ENCODE measurements at regions not wholly inside any gene's neighbourhood (a gene's known extent, or its start where the extent isn't known, plus 50 kb on each side); places are given as distances from the start of the nearest gene placed in this dataset.
A peak's percentile ranks its signal among the peaks of the same experiment; 100 is the strongest.

DNA sequence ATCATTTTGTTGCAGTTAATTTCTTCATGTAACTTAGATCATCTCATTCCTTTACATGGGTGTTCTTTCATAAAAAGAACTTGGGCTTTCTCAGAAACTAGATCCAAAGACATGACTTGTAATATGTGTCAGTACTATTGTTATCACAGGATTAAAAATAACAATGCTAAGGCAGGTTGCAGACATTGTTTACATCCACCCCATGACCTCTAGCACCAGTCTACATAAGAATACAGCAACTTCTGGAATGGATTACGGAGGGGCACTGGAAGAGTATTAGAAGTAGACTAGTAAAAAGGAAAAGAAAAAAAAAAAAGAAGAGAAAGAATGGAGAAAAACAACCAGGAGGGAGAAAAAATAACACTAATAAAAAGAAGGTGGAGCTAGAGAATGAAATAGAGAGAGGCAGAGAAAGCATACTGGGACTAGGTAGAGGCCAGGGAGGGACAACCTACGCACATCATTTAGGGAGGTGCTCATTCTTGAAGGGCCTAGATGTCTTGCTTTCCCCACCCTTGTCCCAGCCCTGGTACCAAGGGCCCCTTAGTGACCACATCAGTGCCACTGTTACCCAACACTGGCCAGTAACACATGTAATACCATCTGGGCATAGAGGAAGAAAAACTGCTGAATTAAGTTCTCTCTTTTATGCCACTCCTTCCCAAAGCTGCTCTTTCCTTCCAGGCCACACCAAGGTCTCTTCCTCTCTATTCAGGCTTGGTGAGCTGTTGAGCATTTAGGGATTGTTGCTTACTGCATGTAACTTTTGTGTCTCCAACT is 70.6 kb upstream of the KLF7 start:
- DNase-seq: no peak

GRCh38 chr2:207238831-207239701 is 73.3 kb upstream of the KLF7 start:
- DNase-seq: no peak

GRCh38 chr2:207239754-207240494 is 74.2 kb upstream of the KLF7 start:
- DNase-seq: no peak

- no peak for DNase-seq
Measured at GRCh38 chr2:207240649-207241048, 74.9 kb upstream of the KLF7 start.

- DNase-seq: no peak
Measured at GRCh38 chr2:207241198-207241597, 75.5 kb upstream of the KLF7 start.

GRCh38 chr2:207243601-207244000 is 77.9 kb upstream of the KLF7 start:
- DNase-seq: no peak

DNA sequence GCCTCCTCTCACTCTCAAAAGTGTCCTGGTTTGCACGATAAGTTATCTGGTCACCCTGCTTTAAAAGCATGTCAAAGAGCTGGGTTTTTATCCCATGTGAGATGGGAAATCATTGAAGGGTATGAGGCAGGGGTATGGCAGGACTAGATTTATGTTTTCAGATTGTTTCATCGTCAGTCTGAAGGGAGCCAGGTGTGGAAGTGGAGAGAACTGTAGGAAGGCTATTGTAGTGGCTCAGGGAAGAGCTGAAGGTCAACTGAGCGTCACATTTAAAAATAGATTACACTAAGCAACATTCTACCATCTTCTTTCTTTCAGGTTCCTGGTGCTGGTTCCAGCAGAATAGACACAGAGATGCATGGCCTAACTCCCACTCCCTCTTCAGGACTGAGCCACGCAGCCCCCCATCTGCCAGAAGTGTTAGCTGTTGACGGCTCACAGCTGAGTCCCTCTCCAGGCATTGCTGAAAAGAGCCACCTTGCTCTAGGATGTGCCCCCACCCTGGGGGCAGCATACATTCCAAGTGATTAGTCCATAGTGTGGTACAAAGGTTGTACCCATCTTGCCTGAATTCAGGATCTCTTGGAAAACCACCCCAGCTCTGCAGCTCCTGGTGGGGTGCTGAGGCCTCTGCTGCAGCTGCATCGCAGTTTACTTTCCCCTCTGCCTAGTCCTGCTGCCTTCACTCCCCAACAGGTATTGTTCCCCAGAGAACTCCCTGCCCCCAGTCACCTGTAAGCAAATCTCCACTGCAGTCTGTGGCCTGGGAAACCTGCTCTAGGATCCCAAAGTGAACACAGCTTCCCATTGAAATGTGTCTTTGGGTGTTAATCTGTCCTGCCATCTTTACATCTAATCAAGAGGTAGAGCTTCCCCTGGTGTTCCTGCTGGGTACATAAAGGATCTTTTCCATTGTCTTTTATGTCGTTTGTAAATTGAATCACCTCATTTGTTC is 79.5 kb upstream of the KLF7 start:
- DNase-seq: no peak

DNA sequence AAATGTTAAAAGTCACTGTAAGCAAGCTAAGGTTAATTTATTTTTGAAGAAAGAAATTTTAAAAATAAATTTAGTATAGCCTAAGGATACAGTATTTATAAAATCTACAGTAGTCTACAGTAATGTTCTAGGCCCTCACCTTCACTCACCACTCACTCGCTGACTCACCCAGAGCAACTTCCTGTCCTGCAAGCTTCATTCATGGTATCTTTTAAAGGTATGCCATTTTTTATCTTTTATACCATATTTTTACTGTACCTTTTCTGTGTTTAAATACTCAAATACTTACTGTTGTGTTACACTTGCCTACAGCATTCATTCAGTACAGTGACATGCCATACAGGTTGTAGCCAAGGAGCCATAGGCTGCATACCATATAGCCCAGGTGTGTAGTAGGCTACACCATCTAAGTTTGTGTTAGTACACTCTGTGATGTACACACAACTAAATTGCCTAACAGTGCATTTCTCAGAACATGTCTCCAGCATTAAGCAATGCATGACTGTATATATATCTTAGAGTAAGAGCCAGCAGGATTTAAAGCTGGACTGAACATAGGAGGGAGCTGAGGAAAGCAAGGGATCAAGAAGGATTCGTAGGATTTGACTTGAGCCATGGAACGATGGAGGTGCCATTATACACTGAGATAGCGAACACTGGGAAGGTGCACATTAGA is 83.1 kb upstream of the KLF7 start:
- no peak for DNase-seq

DNA sequence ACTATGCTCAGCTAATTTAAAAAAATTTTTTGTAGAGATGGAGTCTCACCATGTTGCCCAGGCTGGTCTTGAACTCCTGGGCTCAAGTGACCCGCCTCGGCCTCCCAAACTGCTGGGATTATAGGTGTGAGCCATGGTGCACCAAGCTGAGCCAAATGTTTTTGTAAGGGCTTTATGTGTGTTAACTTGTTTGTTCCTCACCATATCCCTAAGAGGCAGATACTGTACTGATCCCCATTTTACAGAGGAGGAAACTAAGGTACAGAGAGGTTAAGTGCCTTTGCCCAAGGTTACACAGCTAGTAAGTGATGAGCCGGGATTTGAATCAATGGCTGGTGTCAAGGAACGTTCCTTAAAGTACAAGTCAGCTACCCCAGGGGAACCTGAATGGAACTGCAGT is 85.3 kb upstream of the KLF7 start:
- no peak for DNase-seq

GRCh38 chr2:207251573-207252192 is 85.9 kb upstream of the KLF7 start:
- DNase-seq: no peak

DNA sequence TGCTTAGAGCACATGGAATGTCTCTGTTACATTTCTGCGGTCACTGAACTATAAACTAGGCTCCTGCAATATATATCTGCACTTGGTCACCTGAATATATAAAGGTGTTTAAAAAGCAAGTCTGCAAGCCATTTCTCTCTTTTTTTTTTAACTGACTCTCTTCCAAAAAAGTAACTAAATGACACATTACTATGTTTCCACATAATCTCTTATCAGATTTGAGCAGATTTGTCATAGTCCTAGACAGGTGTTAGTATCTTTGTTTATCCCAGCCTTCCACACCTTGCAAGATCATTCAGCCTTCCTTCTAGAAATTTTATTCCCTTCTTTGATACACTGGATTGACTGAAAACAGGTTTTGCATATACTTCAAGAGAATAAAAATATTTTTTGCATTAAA is 86.7 kb upstream of the KLF7 start:
- no peak for DNase-seq

DNA sequence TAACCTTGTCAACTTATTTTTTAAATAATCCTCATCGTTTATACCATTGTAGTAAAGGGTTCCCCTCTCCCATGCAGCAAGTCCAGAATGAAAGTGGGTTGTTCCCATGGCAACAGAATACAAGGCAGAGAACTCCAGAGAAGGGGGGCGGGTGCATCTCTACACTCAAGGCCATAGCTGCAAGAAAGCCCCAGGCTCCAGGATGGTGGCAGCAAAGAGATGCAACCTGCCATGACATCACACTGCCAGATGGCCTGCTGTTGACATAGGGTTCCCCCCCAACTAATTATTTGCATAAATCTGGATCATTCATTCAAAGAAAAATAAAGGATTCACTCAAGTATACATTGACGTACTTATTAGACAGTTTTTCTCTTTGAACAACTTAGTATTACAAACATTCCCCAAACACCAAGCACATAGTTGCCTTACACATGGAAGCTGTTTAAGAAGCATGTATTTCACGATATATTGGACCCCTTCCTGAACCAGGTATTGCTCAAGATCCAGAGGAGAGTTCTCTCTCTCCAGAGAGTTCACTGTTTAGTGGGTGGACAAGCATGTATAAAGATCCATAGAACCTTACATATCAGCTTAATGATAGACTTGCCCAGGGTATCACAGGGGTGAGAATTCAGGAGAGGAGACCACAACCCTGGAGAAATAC is 87.4 kb upstream of the KLF7 start:
- DNase-seq: peak; percentile 86

- DNase-seq: no peak
Measured at GRCh38 chr2:207253666-207254345, 88.1 kb upstream of the KLF7 start.

- DNase-seq: no peak
Measured at GRCh38 chr2:207254591-207255464, 89.1 kb upstream of the KLF7 start.

DNA sequence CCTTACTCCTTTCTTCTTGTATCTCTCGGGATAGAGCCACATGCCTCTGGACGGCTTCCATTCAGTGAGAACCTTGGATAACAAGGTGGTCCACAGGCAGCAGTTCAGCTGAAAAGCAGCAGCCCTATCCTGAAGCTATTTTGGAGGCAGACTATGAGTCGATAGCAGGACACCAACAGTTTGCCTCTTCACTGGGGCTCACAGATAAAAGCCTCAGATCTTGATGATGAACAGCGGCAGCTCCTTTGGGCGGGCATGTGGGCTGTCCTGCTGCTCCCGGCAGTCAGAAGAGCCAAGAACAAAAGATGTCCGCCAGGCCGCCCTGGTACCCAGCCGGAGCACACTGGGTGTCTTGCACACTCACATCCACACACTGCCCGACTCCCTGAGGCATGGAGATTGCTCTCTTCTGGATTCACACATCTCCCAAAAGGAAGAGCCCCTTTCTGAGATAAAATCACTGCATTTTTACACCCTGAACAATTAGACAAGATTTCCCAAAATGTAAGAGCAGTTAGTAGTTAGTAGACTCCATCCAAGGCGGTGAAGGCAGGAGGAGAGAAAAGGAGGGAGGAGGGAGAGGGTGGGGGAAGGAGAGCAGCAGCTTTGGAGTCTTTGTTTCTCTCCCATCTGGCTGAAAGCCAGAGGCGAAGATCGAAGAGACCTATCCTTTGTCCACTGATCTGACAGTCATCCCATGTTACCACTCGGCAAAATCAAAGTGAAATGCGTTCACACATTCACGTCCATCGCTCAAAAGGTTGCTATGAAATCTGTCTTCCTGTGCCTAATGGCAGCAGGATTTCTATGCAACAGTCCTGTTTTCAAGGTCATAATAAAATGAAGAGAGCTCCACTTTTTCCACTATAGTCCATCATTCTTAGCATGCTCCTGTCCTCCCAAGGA is 90.1 kb upstream of the KLF7 start:
- no peak for DNase-seq

- DNase-seq: no peak
Measured at GRCh38 chr2:207256476-207257207, 90.9 kb upstream of the KLF7 start.
